Suppressor macrophage treated with lipopolysaccharide for 4 hours (primary cell): ENCODE measurements at regions not wholly inside any gene's neighbourhood (a gene's known extent, or its start where the extent isn't known, plus 50 kb on each side); places are given as distances from the start of the nearest gene placed in this dataset.

Experiments
- DNase-seq: peaks from one replicate; pipeline ENCODE4 v3.0.0-alpha.2; 2020

DNA sequence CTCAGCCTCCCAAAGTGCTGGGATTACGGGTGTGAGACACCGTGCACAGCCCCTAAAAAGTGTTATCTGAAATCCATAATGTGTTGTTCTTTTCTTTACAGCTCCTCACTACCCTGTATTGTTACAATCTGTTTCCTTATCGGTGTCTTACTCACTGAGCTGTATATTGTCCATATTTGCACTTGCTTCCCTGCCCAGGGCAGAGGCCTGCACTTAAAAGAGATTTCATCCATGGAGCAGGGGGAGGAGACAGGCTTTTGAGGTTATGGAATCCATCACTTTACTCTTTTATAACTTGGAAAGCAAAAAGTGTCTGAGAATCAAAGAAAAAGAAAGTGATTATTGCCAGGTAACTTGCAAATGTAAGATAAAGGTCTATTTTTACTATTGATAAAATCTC lies 251.0 kb downstream of the DIO2 start:
- DNase-seq: no peak

DNA sequence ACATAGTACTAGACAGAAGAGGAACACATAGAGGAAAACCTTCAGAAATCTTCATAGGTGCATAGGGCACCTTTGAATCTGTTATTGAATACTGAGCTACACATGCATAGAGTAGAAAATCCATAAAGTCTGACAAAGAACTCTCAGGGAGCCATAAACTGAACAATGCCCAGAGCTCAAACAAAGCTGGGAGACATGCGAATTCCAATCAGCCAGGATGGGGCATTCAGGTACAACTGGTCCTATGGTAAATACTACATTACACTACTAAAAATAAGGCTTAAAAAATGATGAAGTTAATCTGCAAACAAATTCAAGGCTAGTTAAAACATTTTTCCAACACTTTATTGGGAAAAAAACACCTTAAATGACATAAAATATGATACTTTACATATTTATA lies 259.7 kb downstream of the DIO2 start:
- no peak for DNase-seq

DNA sequence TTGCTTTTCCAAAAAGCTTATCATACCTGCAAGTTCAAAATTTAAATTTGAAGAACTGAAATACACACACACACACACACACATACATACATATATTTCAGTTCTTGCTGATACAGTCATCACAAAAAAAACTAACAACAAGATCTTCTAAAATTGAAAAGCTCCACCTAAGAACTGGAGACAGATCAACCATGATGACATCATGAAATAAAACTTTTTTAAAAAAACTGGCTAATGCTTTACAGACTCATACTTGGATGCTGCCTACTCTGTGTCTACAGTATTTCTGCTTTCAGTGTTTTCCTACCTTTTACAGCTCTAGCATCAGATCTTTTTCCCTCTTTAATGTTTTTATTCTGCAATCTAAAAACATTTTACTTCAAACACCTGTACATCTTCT lies 261.4 kb downstream of the DIO2 start:
- no peak for DNase-seq

DNA sequence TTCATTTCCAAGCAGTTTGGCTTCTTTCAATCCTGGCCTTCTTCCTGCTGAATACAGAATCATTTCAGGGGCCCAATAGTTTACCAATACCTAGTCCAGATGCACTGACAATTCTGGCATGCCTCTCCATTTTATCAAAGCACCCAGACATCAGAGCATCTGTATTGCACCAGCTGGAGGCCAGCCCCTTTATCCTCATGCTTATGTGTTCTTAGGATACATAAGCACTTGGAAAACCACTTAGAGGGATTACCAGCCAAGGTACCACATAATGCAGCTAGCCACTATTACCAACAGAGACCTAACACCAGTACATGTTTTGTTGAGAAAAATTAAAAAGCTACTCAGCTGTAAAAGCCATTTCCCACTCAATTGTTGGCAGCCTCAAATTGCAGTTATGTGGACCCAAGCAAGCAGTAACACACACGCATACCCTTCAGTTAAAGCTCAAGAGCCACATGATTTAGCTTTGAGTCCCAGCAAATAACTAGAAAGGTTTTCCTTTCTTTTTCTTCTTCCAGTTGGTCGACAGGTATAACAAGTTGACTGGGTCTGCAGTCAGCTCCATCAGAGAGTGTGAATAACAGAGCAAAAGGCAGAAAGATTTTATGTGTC lies 263.8 kb downstream of the DIO2 start:
- DNase-seq: no peak

DNA sequence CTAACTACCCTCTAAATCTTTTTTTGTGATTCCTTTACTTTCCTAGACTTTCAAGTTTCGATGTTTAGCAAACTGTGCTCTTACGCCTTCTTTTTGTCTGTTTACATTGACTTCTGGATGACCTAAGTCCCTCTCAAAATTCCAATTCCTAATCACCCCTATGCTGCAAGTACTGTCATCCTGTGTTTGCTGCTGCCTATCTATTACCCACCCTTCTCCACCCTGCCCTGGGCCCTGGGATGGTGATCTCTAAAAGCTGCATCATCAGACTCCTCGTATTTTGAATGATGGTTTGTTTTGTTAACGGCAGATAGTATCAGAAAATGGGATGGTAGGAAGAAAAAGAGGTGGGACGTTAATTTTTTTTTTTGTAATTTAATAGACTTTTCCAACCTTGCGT lies 272.1 kb downstream of the DIO2 start:
- no peak for DNase-seq

DNA sequence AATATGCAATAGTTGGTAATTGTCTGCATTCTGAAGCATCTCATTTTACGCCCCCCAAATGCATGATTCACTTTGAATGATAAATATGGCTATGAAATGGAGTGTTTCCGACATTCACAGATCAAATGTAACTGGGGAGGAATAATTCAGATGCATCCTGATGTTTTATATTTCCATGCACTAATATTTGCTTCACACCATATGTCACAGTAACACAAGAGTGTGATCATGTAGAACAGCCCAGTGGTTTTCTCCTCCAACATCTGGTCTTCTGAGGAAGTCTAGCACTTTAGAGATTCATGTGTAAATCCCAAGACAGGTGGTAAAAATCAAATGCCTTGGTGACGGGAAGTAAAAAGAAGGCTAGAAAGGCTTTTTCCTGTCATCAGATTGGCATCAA lies 273.1 kb downstream of the DIO2 start:
- no peak for DNase-seq

DNA sequence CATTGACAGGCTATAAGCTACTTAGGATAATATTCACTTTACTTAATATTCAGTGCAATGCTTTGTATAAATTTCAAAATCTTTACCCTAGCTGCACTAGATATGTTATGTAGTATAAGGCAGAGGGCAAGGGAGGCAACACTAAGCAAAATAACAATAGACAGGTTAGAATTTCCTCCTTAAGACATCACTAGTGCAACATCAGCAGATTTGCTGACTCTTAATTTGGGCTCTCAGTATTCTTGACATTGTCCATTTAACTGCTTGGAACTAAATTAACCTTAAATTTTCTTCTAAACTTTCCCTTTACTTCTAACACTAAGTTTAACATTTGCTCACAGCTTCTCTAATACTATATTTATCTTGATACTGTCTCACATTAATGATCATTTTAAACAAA lies 273.9 kb downstream of the DIO2 start:
- no peak for DNase-seq

DNA sequence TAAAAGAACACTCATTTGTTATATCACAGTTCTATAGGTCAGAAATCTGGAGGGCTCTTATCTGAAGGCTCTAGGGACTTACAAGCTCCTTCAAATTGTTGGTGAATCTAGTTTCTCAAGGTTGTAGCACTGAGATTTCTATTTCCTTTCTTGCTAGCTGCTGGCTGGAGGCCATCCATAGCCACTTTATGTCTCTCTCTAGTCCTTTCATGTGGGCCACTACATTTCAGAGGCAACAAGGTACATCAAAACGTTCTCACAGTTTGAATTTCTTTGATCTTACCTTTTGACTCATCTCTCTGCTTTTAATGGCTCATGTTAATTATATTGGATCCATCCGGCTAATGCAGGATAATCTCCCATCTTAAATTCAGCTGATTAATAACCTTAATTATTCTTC lies 286.8 kb downstream of the DIO2 start:
- no peak for DNase-seq

DNA sequence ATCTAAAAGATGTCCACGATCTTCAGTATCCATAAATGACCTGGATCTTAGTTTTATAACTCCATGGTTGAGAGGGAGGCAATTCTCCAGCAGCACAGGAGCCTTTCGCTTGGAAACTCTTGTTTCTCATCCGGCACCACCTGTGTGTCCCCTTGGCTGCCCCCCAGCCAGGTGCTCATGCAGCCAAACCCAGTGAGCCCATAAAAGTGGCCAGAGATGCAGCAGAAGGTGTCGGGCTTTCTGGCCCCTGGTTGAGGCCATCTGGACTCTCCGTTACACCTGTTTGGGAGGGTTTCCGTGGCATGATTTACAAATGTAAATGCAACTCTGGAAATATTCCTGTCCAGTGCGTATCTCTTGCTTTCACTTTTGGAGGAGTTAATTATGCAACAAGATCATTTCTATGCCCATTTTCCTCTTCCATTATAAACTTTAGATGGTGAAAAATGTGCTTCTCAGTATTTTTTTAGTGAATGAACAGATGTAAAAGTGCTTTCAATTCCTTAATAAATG lies 291.1 kb downstream of the DIO2 start:
- no peak for DNase-seq
